Suppressor macrophage treated with lipopolysaccharide for 4 hours (primary cell): ENCODE measurements at regions not wholly inside any gene's neighbourhood (a gene's known extent, or its start where the extent isn't known, plus 50 kb on each side); places are given as distances from the start of the nearest gene placed in this dataset.

ENCODE experiments used
- DNase-seq: peaks from one replicate; pipeline ENCODE4 v3.0.0-alpha.2; 2020

DNA sequence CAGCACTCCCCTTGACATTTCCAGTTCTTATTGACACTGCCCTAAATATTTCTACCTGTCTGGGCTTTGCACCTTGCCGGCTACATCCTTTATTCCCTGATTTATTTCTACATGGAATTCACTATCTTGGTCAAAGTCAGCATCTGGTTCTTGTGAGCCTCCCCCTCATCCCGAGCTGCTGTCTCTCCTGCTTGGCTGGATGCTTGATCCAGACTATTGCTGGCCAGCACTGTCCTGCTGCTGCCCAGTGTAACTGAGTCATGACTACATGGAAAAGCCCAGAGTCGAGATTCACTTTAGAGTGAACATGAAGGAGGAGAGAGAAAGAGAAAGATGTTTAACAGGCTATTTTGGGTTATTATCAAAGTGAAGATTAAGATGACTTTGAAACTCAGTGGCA lies 142.2 kb downstream of the OPN5 start:
- no peak for DNase-seq

- no peak for DNase-seq
Observed at GRCh38 chr6:47922391-47922790, 140.6 kb downstream of the OPN5 start.

GRCh38 chr6:47919875-47920274 lies 138.0 kb downstream of the OPN5 start:
- no peak for DNase-seq

GRCh38 chr6:47917811-47918210 lies 136.0 kb downstream of the OPN5 start:
- no peak for DNase-seq

DNA sequence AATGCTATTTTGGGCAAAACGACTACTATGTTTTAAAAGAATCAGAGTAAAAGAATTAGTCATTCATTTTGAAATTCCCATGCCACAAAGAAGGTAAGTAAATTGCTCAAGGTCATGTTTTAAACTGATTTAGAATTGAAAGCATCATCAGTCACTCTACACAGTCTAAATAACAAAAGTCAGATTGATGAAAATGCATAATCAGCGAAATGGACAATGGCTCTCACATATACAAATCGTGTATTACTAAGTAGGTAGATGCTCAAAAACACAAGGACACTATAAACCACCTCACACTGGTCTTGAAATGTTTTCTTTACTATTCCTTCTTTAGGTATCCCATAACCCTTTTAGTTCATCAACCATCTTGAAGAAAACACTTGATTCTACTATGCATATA lies 135.4 kb downstream of the OPN5 start:
- no peak for DNase-seq

DNA sequence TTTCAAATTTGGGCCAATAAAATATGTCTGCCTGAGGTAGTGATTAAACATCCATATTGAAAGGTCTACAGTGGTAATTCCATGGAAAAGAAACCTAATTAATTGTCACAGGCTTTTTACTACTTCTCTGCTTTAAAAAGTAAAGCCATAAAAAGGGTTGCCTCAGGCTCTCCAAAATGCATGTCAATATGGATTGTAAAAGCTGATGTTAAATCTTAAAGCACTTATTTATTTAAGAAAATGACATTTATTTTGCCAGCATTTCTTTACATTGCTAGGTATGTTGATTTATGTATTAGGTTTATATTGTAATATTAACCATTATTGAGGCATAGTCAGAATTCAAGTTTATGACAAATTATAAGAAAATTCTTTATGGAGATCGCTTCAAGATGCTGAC lies 133.2 kb downstream of the OPN5 start:
- DNase-seq, result no peak

- no peak for DNase-seq
Observed at GRCh38 chr6:47908271-47908670, 126.4 kb downstream of the OPN5 start.

DNA sequence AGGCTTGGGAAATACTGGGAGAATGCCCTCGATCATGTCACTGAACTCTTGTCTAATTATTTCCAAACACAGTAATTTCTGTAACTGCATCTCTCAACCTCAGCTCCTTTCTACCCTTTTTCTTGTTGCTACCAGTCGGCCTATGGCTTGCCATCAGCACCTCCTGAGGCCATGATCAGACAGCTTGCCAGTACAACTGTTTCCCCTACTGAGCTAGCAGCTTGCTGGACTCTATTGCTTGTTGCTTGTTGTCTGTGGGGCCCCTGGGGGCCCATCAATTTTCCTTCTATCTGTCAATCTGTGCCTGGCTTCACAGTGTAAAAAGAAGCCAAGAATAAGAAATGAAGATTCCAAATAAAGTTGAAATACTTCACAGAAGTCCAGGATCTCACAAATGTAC lies 123.9 kb downstream of the OPN5 start:
- no peak for DNase-seq

- no peak for DNase-seq
Observed at GRCh38 chr6:47897247-47897646, 115.4 kb downstream of the OPN5 start.

DNA sequence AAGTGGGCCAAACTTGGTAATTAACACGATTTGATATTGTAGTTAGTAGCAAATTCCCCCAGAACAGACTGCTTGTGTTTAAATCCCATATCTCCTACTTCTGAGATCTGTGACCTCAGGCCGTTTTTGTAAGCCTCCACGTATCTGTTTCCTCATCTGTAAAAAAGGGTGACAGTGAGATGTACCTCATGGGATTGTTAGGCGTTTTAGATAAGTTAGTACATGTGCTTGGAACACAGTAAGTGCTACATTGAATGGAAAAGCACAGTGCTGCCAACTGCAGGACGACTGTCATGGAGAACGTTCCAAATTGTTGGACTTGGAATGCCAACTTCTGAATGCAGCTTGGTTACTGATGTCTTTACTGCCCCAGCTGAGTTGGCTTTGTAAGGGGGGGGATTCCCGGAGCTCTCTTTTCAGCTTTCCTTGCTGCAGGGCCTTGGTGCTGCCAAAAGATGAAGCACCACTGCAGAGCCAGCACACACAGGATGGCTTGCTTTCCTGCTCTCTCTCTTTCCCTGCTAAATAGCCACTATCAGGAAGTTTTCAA lies 108.6 kb downstream of the OPN5 start:
- DNase-seq, result no peak

GRCh38 chr6:47879015-47879414 lies 97.2 kb downstream of the OPN5 start:
- no peak for DNase-seq
